ENCODE measurements at regions not wholly inside any gene's neighbourhood (a gene's known extent, or its start where the extent isn't known, plus 50 kb on each side); places are given as distances from the start of the nearest gene placed in this dataset.

- no peak for TF ChIP-seq EZH2 (IDR thresholded peaks at IDR 0.05; ENCODE audit: insufficient read depth, poor library complexity, severe bottlenecking)
- TF ChIP-seq EZH2phosphoT487 (IDR thresholded peaks at IDR 0.05; ENCODE audit: insufficient read depth, low read depth): no peak
Measured at GRCh38 chr16:6382924-6383459, 949.7 kb upstream of the RBFOX1 start.

All from GM23248 (cell line).